ENCODE measurements at regions not wholly inside any gene's neighbourhood (a gene's known extent, or its start where the extent isn't known, plus 50 kb on each side); places are given as distances from the start of the nearest gene placed in this dataset.

- in situ Hi-C loops (cut with HindIII; ENCODE audit: low pct_ligation_motif_present, low sequenced_read_pairs), result no loop called here
- no peak for DNase-seq
- Histone ChIP-seq H3K27me3 (replicated peaks) (no peaks in the 10 kb centered on the region), H3K36me3 (replicated peaks) (no peaks in the 10 kb centered on the region), H3K27ac (no peak overlapping the region), H3K4me3 (ENCODE audit: low read depth, low read length) (no peak overlapping the region)
- TF ChIP-seq CTCF (IDR thresholded peaks at IDR 0.05; ENCODE audit: low read depth, low read length, missing control alignments), result no peak
Observed at GRCh38 chr12:126397660-126398059, 1332.4 kb downstream of the AACS start.

- DNase-seq, result no peak
- no peaks in the 10 kb centered on the region for H3K27me3 ChIP-seq (replicated peaks)
- no peak overlapping the region for H3K27ac ChIP-seq
- no peak overlapping the region for H3K4me3 ChIP-seq (ENCODE audit: low read depth, low read length)
- no peak for TF ChIP-seq CTCF (IDR thresholded peaks at IDR 0.05; ENCODE audit: low read depth, low read length, missing control alignments)
- in situ Hi-C loops (cut with HindIII; ENCODE audit: low pct_ligation_motif_present, low sequenced_read_pairs), result no loop called here
- no peaks in the 10 kb centered on the region for H3K36me3 ChIP-seq (replicated peaks)
Observed at GRCh38 chr12:126400831-126401230, 1335.6 kb downstream of the AACS start.

- Histone ChIP-seq H3K27ac (no peak overlapping the region), H3K4me3 (ENCODE audit: low read depth, low read length) (no peak overlapping the region), H3K36me3 (replicated peaks) (no peaks in the 10 kb centered on the region), H3K27me3 (replicated peaks) (no peaks in the 10 kb centered on the region)
- in situ Hi-C loops (cut with HindIII; ENCODE audit: low pct_ligation_motif_present, low sequenced_read_pairs), result no loop called here
- no peak for DNase-seq
- no peak for TF ChIP-seq CTCF (IDR thresholded peaks at IDR 0.05; ENCODE audit: low read depth, low read length, missing control alignments)
Observed at GRCh38 chr12:126404293-126404881, 1339.2 kb downstream of the AACS start.

GRCh38 chr12:126418400-126418799, 1353.2 kb downstream of the AACS start:
- no peak for TF ChIP-seq CTCF (IDR thresholded peaks at IDR 0.05; ENCODE audit: low read depth, low read length, missing control alignments)
- Histone ChIP-seq H3K27ac (no peak overlapping the region), H3K27me3 (replicated peaks) (no peaks in the 10 kb centered on the region), H3K36me3 (replicated peaks) (no peaks in the 10 kb centered on the region), H3K4me3 (ENCODE audit: low read depth, low read length) (no peak overlapping the region)
- in situ Hi-C loops (cut with HindIII; ENCODE audit: low pct_ligation_motif_present, low sequenced_read_pairs), result no loop called here
- no peak for DNase-seq

- Histone ChIP-seq H3K4me3 (ENCODE audit: low read depth, low read length) (no peak overlapping the region), H3K36me3 (replicated peaks) (no peaks in the 10 kb centered on the region), H3K27me3 (replicated peaks) (no peaks in the 10 kb centered on the region), H3K27ac (no peak overlapping the region)
- no peak for TF ChIP-seq CTCF (IDR thresholded peaks at IDR 0.05; ENCODE audit: low read depth, low read length, missing control alignments)
- in situ Hi-C loops (cut with HindIII; ENCODE audit: low pct_ligation_motif_present, low sequenced_read_pairs), result no loop called here
- DNase-seq, result no peak
Observed at GRCh38 chr12:126419131-126419530, 1353.9 kb downstream of the AACS start.

- H3K27me3 ChIP-seq (replicated peaks), result no peaks in the 10 kb centered on the region
- H3K27ac ChIP-seq, result no peak overlapping the region
- H3K4me3 ChIP-seq (ENCODE audit: low read depth, low read length), result no peak overlapping the region
- TF ChIP-seq CTCF (IDR thresholded peaks at IDR 0.05; ENCODE audit: low read depth, low read length, missing control alignments), result no peak
- DNase-seq, result no peak
- in situ Hi-C loops (cut with HindIII; ENCODE audit: low pct_ligation_motif_present, low sequenced_read_pairs), result no loop called here
- no peaks in the 10 kb centered on the region for H3K36me3 ChIP-seq (replicated peaks)
Observed at GRCh38 chr12:126424696-126425095, 1359.5 kb downstream of the AACS start.
